ENCODE measurements at regions not wholly inside any gene's neighbourhood (a gene's known extent, or its start where the extent isn't known, plus 50 kb on each side); places are given as distances from the start of the nearest gene placed in this dataset.

DNA sequence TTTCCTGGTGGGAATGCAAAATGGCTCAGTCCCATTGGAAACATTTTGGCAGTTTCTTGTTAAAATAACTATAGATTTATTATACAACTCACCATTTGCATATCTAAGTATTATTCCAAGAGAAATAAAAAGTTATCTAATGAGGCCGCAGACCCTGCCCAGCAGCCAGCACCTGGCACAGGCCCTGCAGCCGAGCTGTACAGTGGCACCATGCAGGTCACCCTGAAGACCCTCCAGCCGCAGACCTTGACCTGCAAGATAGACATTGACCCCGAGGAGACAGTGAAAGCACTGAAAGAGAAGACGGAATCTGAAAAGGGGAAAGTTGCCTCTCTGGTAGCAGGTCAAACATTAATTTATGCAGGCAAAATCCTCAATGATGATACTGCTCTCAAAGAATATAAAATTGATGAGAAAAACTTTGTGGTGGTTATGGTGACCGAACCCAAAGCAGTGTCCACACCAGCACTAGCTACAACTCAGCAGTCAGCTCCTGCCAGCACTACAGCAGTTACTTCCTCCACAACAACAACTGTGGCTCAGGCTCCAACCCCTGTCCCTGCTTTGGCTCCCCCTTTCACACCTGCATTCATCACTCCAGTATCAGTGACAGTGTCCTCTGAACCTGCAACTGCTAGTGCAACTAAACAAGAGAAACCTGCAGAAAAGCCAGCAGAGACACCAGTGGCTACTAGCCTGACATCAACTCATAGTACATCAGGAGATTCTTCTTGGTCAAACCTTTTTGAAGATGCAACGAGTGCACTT, 113.5 kb upstream of the SATB1 start:
- TF ChIP-seq CTCF (IDR thresholded peaks at IDR 0.05; ENCODE audit: low read length) (no peak), EZH2 (IDR thresholded peaks at IDR 0.05; ENCODE audit: borderline replicate concordance, low read length) (no peak)
